HepG2 (cell line): ENCODE measurements at regions not wholly inside any gene's neighbourhood (a gene's known extent, or its start where the extent isn't known, plus 50 kb on each side); places are given as distances from the start of the nearest gene placed in this dataset.

Source experiments
- ESRRA ChIP-seq: sonication (generic); formaldehyde crosslinking; IDR thresholded peaks from 2 replicates; pipeline ENCODE4 v1.5.1; 2020; ENCODE audit warnings: mild to moderate bottlenecking, low read depth, missing genetic modification reagents
- EZH2 ChIP-seq: conservative IDR thresholded peaks from 2 replicates; pipeline ENCODE4 v1.6.1; 2012; ENCODE audit warnings: mild to moderate bottlenecking, low read depth, low read length, moderate library complexity
- FOXP1 ChIP-seq, 2 experiments: fragments of 450-650 bp in 1 of 2; IDR thresholded peaks; 2 replicates each; pipeline ENCODE4 v1.6.1; 2017 to 2018; ENCODE audit warnings: antibody characterized with exemption in 1 of 2
- GMEB1 ChIP-seq: sonication (generic); formaldehyde crosslinking; IDR thresholded peaks from 2 replicates; pipeline ENCODE4 v1.5.1; 2020; ENCODE audit warnings: missing genetic modification reagents, mild to moderate bottlenecking, borderline replicate concordance
- HMG20B ChIP-seq: conservative IDR thresholded peaks from 2 replicates; pipeline ENCODE4 v1.6.1; 2016; ENCODE audit warnings: missing genetic modification reagents, missing compliant biosample characterization
- HNF4G ChIP-seq, 2 experiments: sonication (generic) in 1 of 2; formaldehyde crosslinking in 1 of 2; IDR thresholded peaks; 2 replicates each; pipeline versions ENCODE4 v1.4.0 to v1.6.1; 2011 to 2020; ENCODE audit warnings: borderline replicate concordance in 2 of 2, low read depth in 2 of 2, mild to moderate bottlenecking in 2 of 2, low read length in 1 of 2, missing genetic modification reagents in 1 of 2, moderate library complexity in 1 of 2
- ISX ChIP-seq: sonication (generic); formaldehyde crosslinking; conservative IDR thresholded peaks from 2 replicates; pipeline ENCODE4 v1.5.0; 2020; ENCODE audit warnings: missing genetic modification reagents
- NONO ChIP-seq, 2 experiments: fragments of 450-650 bp in 1 of 2; sonication (generic) in 1 of 2; formaldehyde crosslinking in 1 of 2; IDR thresholded peaks in 1 of 2; conservative IDR thresholded peaks in 1 of 2; 2 replicates each; pipeline versions ENCODE4 v1.6.1 to v1.8.0; 2017 to 2022; ENCODE audit warnings: mild to moderate bottlenecking in 1 of 2, missing genetic modification reagents in 1 of 2, moderate library complexity in 1 of 2
- NR2F1 ChIP-seq, 2 experiments: fragments of 450-650 bp in 1 of 2; formaldehyde crosslinking in 1 of 2; IDR thresholded peaks; 2 replicates each; pipeline versions ENCODE4 v1.5.0 to v1.6.1; 2016 to 2020; ENCODE audit warnings: mild to moderate bottlenecking in 1 of 2, missing compliant biosample characterization in 1 of 2, missing genetic modification reagents in 1 of 2, moderate library complexity in 1 of 2
- PAX8 ChIP-seq: sonication (generic); formaldehyde crosslinking; IDR thresholded peaks from 2 replicates; pipeline ENCODE4 v1.8.0; 2022; ENCODE audit warnings: mild to moderate bottlenecking, missing genetic modification reagents, borderline replicate concordance
- PPARG ChIP-seq: conservative IDR thresholded peaks from 2 replicates; pipeline ENCODE4 v1.6.1; 2016; ENCODE audit warnings: missing biosample characterization, missing genetic modification reagents
- PRDM15 ChIP-seq: sonication (generic); formaldehyde crosslinking; IDR thresholded peaks from 2 replicates; pipeline ENCODE4 v1.4.0; 2020; ENCODE audit warnings: missing genetic modification reagents
- SOX6 ChIP-seq, 2 experiments: fragments of 450-650 bp in 1 of 2; sonication (generic) in 1 of 2; formaldehyde crosslinking in 1 of 2; IDR thresholded peaks; 2 replicates each; pipeline versions ENCODE4 v1.4.0 to v1.6.1; 2017 to 2020; ENCODE audit warnings: antibody characterized with exemption in 1 of 2, mild to moderate bottlenecking in 1 of 2, missing genetic modification reagents in 1 of 2
- SRY ChIP-seq: sonication (generic); formaldehyde crosslinking; IDR thresholded peaks from 2 replicates; pipeline ENCODE4 v1.8.0; 2022; ENCODE audit warnings: mild to moderate bottlenecking, missing genetic modification reagents
- ZBTB20 ChIP-seq: sonication (generic); formaldehyde crosslinking; IDR thresholded peaks from 2 replicates; pipeline ENCODE4 v1.8.1; 2023; ENCODE audit warnings: missing genetic modification reagents, low read depth, mild to moderate bottlenecking, borderline replicate concordance
- ZEB1 ChIP-seq: IDR thresholded peaks from 2 replicates; pipeline ENCODE4 v1.6.1; 2012; ENCODE audit warnings: mild to moderate bottlenecking, low read depth, inconsistent platforms; ENCODE audit not compliant: insufficient replicate concordance
- ZMYM2 ChIP-seq: sonication (generic); formaldehyde crosslinking; IDR thresholded peaks from 2 replicates; pipeline ENCODE4 v1.8.0; 2022; ENCODE audit warnings: mild to moderate bottlenecking, missing genetic modification reagents
- ZNF232 ChIP-seq: sonication (generic); formaldehyde crosslinking; IDR thresholded peaks from 2 replicates; pipeline ENCODE4 v1.4.0; 2020; ENCODE audit warnings: missing genetic modification reagents, borderline replicate concordance
- ZNF292 ChIP-seq: sonication (generic); formaldehyde crosslinking; IDR thresholded peaks from 2 replicates; pipeline ENCODE4 v1.8.1; 2022; ENCODE audit warnings: mild to moderate bottlenecking, low read depth, missing genetic modification reagents, borderline replicate concordance
- ZNF331 ChIP-seq: sonication (generic); formaldehyde crosslinking; IDR thresholded peaks from 2 replicates; pipeline ENCODE4 v1.4.0; 2020; ENCODE audit warnings: missing genetic modification reagents
- ZNF510 ChIP-seq: sonication (generic); formaldehyde crosslinking; IDR thresholded peaks from 2 replicates; pipeline ENCODE4 v1.4.0; 2020; ENCODE audit warnings: low read depth, mild to moderate bottlenecking, missing genetic modification reagents
- ZNF589 ChIP-seq: sonication (generic); formaldehyde crosslinking; conservative IDR thresholded peaks from 2 replicates; pipeline ENCODE4 v1.8.0; 2022; ENCODE audit warnings: mild to moderate bottlenecking, moderate library complexity, missing genetic modification reagents
- ZNF788 ChIP-seq: sonication (generic); formaldehyde crosslinking; IDR thresholded peaks from 2 replicates; pipeline ENCODE4 v1.5.0; 2020; ENCODE audit warnings: mild to moderate bottlenecking, missing genetic modification reagents, borderline replicate concordance
- ZNF891 ChIP-seq: sonication (generic); formaldehyde crosslinking; IDR thresholded peaks from 2 replicates; pipeline ENCODE4 v1.5.0; 2020; ENCODE audit warnings: mild to moderate bottlenecking, missing genetic modification reagents
- ZSCAN29 ChIP-seq: sonication (generic); formaldehyde crosslinking; conservative IDR thresholded peaks from 2 replicates; pipeline ENCODE4 v1.4.0; 2020; ENCODE audit warnings: mild to moderate bottlenecking, missing genetic modification reagents

GRCh38 chr16:9015489-9015888 lies 51.8 kb upstream of the USP7 start (continued):
- peak; percentile 24 for TF ChIP-seq ZEB1
- TF ChIP-seq ZNF788 (CRISPR knock-in tag) = 0 out of 2 replicates have a peak, but pooled peaks have one; percentile 37
- TF ChIP-seq ZNF510 (CRISPR knock-in tag) = 0 out of 2 replicates have a peak, but pooled peaks have one; percentile 33
- peak; percentile 71 for TF ChIP-seq HNF4G (IDR thresholded peaks at IDR 0.05; ENCODE audit: borderline replicate concordance, low read depth, low read length)
- TF ChIP-seq HNF4G (CRISPR knock-in tag; IDR thresholded peaks at IDR 0.05; ENCODE audit: borderline replicate concordance, low read depth) = no peak
- no peak for TF ChIP-seq ISX (CRISPR knock-in tag)
- no peak for TF ChIP-seq PRDM15 (CRISPR knock-in tag)
- TF ChIP-seq GMEB1 = no peak
- no peak for TF ChIP-seq NONO (IDR thresholded peaks at IDR 0.05)
- TF ChIP-seq NONO (CRISPR knock-in tag; conservative IDR thresholded peaks at IDR 0.05) = no peak
- TF ChIP-seq ZNF292 (CRISPR knock-in tag) = peak; percentile 65; the same call in 1 of the 2 replicates
- TF ChIP-seq ZBTB20 (CRISPR knock-in tag) = 0 out of 2 replicates have a peak, but pooled peaks have one; percentile 42
- no peak for TF ChIP-seq ZNF891 (CRISPR knock-in tag)
- TF ChIP-seq ZNF232 (CRISPR knock-in tag) = no peak
- TF ChIP-seq ZNF589 (CRISPR knock-in tag) = no peak
- 0 out of 2 replicates have a peak, but pooled peaks have one; percentile 38 for TF ChIP-seq HMG20B
- no peak for TF ChIP-seq EZH2
- TF ChIP-seq NR2F1 (CRISPR knock-in tag; IDR thresholded peaks at IDR 0.05) = peak; percentile 60 to 77; a peak in 1 of 4 replicates
- TF ChIP-seq FOXP1 (IDR thresholded peaks at IDR 0.05) = no peak
- 0 out of 2 replicates have a peak, but pooled peaks have one; percentile 22 for TF ChIP-seq FOXP1 (CRISPR knock-in tag; IDR thresholded peaks at IDR 0.05)
- TF ChIP-seq PPARG (CRISPR knock-in tag) = peak; percentile 88
- TF ChIP-seq ZNF331 = 0 out of 2 replicates have a peak, but pooled peaks have one; percentile 19
- 0 out of 2 replicates have a peak, but pooled peaks have one; percentile 27 for TF ChIP-seq ZSCAN29
- peak; percentile 31; the same call in 1 of the 2 replicates for TF ChIP-seq SRY (CRISPR knock-in tag)
- peak; percentile 39; the same call in 1 of the 2 replicates for TF ChIP-seq ESRRA (CRISPR knock-in tag)
- no peak for TF ChIP-seq SOX6 (IDR thresholded peaks at IDR 0.05)
- TF ChIP-seq SOX6 (CRISPR knock-in tag; IDR thresholded peaks at IDR 0.05) = peak; percentile 67
- TF ChIP-seq PAX8 (CRISPR knock-in tag) = no peak
- peak; percentile 67; the same call in 1 of the 2 replicates for TF ChIP-seq ZMYM2 (CRISPR knock-in tag)
